HTR-8/SVneo (cell line): ENCODE measurements at regions not wholly inside any gene's neighbourhood (a gene's known extent, or its start where the extent isn't known, plus 50 kb on each side); places are given as distances from the start of the nearest gene placed in this dataset.
"Not testable (repeated sequence)": the region's sequence is repeated elsewhere in the genome, so short reads cannot be mapped to it uniquely, and the experiment has no call there.

ENCODE experiments used
- DNase-seq: peaks from one replicate; pipeline ENCODE4 v3.0.0; 2011; ENCODE audit warnings: low spot score, mixed read lengths; ENCODE audit not compliant: insufficient read length
- FAIRE-seq: peaks from 2 replicates; lab custom pipeline; 2011; peaks lifted over from hg19 to GRCh38; lab: Jason Lieb, UNC

DNA sequence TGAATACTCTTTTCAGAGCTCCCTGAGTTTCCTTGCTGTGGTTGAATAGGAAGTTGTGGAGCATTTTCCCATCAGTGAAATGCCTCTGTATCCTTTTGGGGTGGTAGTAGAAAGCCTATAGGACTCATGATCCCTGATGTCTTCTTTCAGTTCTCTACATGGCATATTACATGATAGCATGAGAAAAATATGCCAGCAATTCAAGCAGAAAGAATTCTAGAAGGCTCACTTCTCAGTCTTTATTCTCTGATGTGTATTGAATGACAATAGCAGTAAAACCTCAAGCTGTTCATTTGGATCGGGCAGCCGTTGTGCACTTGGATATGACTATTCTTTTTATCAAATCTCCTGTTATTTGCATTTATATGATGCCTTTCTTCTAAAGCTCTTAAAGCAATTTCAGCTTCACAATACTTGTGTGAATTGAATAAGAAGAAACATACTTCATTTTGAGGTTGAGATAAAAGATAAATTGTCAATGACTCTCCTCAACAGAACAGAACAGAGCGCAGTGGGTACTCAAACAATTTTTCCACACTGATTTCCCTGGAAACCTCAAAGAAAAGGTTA is 251.5 kb upstream of the FBXO33 start:
- no peak for FAIRE-seq
- DNase-seq, result no peak

DNA sequence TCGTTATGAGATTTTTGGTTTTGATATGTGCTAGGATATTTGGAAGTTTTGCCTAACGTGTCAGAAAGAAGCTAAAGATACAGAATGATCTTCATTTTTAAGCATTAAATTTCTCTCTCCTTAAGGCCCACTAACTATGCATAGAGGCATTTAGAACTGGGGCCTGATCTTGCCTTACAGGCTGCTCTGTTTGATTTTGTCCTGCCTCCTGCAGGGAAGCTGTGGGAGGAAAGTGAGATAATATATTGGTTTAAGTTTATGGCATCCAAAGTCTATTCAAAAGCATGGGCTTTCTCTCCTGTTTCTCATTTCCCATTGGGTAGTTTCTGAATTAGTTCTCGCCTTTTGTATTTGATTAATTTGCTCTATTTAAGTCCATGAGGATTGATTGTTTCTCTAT is 250.3 kb upstream of the FBXO33 start:
- DNase-seq (no peak), FAIRE-seq (no peak)

DNA sequence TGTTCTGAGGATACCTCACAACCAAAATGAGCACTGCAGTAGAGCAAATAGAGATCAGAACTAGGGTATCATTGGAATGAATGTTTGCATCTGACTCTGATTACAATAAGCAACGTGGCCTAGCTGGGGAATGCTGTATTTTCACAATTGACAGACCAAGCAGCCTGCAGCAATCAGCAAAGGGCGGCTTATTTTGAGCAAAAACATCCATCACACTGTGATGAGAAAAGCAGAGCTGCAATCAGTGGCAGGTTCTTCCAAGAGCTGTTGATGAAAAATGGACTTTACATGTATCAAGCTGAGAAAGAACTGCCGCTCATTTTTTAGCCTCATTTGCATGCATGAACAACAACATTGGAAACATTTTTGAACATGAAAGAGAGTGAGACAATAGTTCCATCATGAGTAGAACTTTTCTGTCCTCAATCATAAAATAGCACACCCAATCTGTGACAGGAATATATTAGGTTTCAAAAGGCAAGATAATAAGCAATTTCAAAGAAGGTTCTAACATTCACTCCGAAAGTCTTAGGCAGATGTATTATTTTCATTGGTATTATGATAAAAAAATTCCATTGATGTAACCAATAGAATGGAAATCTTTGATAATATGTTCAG is 249.7 kb upstream of the FBXO33 start:
- DNase-seq (no peak), FAIRE-seq (no peak)

DNA sequence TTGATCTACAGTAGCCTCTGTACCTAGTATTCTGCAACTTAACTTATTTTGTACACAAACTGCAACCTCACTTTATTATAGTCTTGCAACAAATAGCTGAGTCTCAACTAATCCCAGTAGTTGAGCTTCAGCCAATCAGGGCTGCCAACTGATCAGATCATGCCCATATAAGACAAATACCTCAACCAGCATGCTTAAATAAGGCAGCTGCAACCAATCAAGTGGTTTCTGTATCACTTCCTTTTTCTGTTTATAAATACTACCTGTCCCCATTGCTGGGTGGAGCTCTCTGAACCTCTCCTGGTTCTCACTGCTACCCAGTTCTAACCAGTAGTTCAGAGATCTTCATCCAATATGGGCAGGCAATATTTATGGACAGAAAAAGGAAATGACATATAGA is 248.5 kb upstream of the FBXO33 start:
- no peak for FAIRE-seq
- DNase-seq, result no peak

DNA sequence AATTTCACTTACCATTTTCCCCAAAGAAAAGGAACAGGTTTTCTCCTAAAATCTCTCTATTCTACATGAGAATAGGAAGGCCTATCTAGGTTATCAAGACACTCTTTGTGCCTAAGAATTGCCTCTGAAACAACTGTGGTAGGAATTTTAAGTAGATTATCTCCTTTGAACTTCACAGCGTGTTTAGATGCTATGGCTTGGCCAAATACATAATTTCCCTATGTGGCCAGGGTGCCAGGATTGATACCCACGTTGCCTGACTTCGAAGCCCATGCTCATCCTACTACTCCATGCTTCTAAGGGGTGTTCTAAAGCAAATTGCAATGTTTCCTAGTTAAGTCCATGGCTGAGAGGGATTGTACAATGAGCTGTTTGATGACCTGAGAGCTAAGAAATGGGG is 241.5 kb upstream of the FBXO33 start:
- DNase-seq (no peak), FAIRE-seq (no peak)

DNA sequence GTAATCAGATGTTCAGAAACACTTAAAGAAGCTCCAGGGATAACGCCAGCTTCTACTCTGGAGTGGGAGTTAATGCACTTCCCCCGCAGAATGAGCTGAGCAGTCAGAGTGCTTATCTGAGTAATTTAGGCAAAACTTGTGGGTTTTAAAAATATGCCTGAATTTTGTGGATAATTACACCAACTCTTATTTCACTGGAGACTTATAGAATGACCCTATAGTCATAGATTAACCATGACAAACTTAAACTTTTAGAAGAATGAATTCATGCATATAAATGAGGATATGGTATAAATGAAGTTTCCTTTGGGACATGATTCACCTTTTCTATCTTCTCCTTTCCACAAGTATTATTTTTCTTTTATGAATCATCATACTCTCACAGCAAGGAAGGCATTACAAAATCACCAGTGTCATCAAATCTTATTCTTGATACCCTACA is 241.1 kb upstream of the FBXO33 start:
- FAIRE-seq (no peak), DNase-seq (no peak)

DNA sequence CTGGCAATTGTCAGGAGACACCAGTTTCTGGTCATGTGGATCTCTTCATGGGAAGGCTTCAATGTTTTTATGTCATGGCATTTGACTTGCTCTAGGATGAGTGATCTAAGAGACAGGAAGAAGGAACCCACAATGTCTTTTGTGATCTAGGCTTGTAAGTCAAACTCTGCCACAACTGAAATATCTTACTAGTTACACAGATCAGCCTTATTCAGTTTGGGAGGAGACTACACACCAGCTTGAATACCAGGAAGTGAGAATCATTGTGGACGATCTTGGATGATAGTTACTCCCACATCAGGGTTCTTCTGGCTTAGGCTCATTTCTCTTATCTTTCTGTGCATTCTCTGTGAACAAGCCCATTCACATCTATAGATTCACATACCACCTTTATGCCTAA is 236.2 kb upstream of the FBXO33 start:
- no peak for FAIRE-seq
- DNase-seq, result no peak

DNA sequence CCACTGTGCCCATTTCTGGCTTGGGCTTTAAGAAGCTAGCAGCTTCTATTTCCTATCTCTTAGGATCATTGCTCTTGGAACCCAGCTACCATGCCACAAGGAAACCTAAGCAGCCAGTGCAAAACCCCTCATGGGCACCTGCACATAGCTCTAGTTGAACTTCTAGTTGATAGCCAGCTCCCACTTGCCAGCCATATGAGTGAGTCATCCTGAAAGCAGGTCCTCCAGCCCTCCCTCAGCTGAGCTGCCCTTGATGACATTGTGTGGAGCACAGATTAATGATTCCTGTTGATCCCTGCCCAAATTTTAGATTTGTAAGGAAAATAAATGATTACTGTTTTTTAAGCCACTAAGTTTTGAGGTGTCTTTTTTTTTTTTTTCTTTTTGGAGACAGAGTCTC is 234.2 kb upstream of the FBXO33 start:
- DNase-seq, result no peak
- FAIRE-seq, result no peak

DNA sequence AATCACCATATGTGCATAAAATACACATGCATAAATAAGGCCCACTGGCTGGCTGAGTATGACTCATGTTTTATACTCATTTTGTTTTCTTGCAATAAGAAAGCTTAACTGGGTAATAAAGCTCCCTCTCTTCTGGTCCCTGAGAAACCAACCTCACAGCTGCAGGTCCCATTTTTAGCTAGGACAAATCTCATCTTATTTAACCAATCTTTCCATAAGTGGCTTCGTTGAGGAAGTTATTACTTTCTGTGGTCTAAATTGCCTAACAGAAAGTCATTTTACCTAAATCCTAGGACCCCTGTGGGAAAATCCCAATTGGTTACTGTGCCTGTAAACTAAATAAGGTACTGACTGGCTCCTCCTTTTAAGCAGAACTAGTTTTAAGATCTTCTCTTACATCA is 232.8 kb upstream of the FBXO33 start:
- no peak for FAIRE-seq
- no peak for DNase-seq

DNA sequence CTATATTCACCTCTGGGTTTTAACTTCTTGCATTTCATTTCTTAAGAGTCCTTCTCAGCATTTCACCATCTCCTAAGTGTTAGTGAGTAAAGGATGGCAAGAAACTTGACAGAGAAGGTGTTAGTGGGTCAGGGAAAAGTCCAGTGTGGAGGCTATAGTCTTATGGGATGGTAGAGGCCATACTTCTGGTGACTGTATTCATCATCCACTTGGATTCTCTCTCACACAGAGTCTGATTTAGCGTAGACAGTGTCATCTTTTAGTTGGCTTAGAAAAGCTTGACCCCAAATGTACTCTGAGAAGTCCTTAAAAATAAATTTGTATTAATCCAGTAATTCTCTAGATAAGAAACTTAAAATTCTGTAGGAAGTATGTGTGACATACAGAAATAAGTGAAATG is 232.4 kb upstream of the FBXO33 start:
- no peak for FAIRE-seq
- DNase-seq, result no peak

DNA sequence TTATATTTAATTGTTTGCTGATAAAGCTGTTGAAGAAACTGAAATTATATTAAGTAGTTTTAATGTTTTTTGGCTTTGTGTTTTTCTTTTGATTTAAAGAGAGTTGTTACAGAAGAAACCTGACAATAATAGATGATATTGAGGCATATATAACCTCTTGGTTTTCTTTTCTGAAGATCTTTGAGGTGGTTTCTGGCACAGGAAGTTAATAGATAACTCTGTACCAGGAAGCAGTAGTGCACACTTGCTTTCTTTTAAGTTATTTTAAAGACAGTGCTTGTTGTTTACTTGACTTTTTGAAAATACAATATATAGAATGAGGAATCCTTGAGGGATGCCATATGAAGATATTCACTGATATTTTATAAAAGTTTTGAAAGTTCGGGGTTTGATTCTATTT is 209.0 kb upstream of the FBXO33 start:
- DNase-seq, result no peak
- no peak for FAIRE-seq

DNA sequence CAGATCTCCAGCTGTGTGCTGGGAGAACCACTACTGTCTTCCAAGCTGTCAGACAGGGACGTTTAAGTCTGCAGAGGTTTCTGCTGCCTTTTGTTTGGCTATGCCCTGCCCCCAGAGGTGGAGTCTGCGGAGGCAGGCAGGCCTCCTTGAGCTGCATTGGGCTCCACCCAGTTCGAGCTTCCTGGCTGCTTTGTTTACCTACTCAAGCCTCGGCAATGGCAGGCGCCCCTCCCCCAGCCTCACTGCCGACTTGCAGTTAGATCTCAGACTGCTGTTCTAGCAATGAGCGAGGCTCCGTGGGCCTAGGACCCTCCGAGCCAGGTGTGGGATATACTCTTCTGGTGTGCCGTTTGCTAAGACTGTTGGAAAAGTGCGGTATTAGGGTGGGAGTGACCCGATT is 206.8 kb upstream of the FBXO33 start:
- FAIRE-seq, DNase-seq: not testable (repeated sequence)

DNA sequence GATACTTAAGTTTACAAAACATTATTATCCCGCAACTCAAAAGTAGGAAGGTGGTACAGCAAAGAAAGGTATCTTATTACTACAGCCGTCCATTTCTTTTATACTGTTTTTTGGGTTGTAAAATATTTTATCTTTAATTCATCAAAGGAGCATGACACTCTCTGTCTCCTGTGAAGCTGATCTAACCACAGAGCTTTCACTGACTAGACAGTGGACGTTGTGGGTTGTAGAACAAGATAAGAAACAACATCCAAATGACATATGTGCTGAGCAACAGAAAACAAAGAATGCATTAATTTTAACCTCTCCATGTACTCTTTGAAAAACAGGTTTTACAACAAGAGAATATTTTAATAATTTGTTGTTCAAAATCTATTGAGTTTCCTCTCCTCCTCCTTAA is 195.9 kb upstream of the FBXO33 start:
- no peak for FAIRE-seq
- no peak for DNase-seq

DNA sequence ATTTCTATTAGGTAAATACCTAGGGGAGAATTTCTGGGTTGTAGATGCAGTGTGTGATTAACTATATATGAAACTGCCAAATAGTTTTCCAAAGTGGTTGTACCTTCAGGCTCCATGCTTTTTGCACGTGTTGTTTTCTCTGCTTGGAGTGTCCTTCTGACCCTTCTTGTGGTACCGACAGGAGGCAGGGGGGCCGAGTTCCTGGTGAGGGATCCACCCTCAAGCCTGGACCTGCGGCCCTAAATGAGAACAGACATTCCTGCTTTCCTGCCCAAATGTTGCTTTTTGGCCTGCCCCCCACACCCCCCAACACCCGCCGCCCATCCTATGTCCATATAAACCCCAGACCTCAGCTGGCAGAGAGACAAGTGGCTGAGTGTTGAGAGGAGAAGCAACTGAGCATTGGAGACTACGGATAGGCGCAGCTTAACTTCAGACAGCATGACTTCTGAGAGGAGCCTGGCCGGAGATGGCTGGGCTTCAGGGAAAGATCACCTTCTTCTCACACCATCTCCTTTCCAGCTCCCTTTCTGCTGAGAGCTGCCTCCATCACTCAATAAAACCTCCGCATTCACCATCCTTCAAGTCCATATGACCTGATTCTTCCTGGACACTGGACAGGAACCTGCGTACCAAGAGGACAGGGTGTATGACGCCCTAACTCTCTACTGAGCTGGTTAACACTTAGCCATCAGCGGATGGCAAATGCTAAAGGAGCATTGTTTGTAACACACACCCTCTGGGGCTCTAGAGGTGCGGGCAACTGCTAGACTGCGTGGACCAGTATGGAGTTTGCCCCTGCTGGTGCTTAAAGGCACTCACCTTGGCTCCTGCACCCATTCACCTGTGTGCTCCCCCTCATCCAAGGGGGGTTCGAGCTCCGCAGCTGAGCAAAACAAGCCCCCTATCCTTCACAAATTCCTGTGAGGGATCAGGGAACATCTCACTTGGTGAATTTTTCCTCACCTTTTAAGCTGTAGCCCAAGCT is 194.7 kb upstream of the FBXO33 start:
- FAIRE-seq, result no peak
- DNase-seq, result no peak

DNA sequence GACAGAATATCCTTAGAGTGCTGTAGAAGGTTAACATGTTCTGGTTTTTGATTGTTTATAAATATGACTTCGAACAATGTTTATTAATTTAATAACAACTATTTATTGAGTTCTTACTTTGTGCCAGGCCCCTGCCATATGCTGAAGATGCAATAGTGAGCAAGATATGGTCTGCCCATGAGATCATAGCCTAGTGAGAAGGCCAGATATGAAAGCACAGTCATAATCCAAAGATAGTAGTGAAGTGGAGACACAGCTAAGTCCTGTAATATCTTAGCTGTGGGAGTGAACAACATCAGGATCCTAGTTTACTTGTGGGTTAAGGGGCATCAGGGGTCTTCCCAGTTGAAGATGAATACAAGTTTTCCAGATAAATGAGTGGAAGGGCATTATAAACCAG is 189.4 kb upstream of the FBXO33 start:
- FAIRE-seq (no peak), DNase-seq (no peak)

DNA sequence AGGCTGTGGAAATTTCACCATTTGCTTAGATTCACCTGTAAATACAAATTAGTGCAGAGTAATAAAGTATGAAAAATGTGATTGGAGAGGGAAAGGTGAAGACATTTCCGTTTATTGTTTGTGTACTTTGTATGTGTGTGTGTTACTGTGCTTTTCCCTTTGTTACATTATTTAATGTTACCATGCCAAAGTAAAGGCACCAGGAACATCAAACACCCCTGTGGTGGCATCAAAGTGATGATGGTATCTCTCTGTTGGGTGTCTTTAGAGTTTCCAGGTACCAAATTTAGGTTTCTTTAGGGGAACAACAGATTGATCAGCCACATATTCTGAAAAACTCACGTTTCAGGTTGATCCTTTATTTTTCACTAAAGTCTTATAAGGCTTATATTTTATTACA is 189.0 kb upstream of the FBXO33 start:
- DNase-seq, result no peak
- no peak for FAIRE-seq

DNA sequence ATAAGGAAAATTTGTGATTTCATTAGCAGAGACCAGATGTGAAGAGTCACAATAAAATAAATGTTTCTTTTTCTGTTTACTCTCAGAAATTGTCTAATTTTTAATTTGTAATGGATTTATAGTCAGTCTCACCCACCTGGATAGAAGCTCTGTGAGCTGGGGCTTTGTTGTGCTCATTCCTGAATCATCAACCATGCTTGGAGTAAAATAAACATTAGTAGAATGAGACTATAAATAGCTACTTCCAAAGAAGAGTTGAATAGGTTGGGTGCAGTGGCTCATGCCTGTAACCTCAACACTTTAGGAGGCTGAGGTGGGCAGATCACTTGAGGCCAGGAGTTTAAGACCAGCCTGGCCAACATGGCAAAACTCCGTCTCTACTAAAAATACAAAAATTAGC is 185.3 kb upstream of the FBXO33 start:
- no peak for FAIRE-seq
- no peak for DNase-seq

DNA sequence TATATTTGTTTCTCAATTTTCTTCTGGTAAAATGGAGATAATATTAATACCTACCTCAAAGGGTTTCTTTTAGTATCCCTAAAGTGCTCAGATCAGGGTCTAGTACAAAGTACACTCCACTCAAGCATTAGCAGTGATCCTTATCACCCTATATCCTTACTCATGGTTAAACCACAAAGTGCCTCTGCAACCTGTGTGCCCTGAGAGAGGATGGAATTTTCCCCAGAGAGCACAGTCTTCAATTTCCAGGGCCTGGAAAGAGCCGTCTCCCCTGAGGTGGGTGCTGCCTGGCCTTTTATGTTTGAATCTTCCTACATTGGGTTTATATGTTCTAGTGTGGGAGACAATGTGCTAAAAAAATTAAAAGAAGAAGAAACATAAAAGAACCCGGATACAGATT is 183.1 kb upstream of the FBXO33 start:
- DNase-seq (no peak), FAIRE-seq (no peak)

DNA sequence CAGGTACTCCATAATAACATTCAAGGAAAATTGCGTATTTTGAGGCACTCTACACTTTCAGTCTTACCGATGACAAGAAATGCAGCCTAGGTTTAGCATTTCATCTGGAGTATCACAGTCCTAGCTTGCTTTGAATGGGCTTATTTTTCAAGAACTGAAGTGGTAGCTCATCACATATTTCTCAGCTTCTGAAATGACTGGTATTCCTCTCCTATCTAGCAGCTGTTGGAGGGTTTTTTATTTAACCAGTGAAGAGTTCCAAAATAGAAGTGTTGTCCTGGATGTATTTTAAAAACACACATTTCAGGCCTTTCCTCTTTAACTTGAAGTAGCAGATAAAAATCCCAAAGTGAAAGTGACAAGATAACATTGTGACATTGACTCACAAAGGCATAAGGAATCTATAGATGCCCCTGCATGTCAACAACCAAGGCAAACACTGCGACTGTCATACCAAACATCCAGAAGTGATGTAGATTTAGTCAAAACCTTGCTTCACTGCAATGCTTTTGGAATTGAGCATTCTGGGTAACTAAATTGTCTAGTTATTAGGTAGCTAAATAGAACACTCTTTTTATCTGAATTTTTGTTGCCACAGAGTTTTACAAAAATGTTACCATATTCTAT is 182.2 kb upstream of the FBXO33 start:
- DNase-seq (no peak), FAIRE-seq (no peak)

DNA sequence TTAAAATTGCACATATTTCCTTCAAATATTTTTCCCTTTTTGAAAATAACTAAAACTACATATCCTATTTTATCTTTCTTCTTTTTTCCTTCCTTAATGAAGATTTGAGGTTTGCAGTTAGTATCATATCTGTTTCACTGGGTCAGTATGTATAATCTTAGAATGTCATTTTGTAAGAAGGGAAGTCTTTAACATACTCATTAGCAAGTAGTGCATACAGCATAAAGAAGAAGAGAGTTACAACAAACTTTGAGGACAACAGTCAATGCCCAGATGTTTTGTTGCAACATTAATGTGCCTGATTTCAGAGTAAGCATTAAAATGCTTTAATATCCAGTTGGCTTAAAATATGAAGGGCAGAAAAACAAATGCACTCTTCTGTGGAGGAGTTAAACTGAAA is 176.9 kb upstream of the FBXO33 start:
- no peak for FAIRE-seq
- DNase-seq, result no peak

DNA sequence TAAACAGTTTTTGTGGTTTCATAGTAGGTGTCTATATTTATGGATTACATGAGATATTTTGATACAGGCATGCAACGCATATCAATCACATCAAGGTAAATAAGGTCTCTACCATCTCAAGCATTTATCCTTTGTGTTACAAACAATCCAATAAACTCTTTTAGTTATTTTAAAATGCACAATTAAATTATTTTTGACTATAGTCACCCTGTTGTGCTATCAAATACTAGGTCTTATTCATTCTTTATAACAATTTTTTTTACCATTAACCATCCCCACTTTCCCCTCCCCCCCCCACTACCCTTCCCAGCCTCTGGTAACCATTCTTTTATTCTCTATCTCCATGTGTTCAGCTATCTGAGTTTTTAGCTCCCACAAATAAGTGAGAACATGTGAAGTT is 175.7 kb upstream of the FBXO33 start:
- FAIRE-seq, result no peak

More for the DNA sequence above, 175.7 kb upstream of the FBXO33 start:
- DNase-seq, result no peak
